Right forelimb (tissue), 1 donor: ENCODE measurements at regions not wholly inside any gene's neighbourhood (a gene's known extent, or its start where the extent isn't known, plus 50 kb on each side); places are given as distances from the start of the nearest gene placed in this dataset.
"Not testable (repeated sequence)": the region's sequence is repeated elsewhere in the genome, so short reads cannot be mapped to it uniquely, and the experiment has no call there.

Experiments used
- DNase-seq: peaks from one replicate; pipeline ENCODE4 v3.0.0-alpha.2; 2018

DNA sequence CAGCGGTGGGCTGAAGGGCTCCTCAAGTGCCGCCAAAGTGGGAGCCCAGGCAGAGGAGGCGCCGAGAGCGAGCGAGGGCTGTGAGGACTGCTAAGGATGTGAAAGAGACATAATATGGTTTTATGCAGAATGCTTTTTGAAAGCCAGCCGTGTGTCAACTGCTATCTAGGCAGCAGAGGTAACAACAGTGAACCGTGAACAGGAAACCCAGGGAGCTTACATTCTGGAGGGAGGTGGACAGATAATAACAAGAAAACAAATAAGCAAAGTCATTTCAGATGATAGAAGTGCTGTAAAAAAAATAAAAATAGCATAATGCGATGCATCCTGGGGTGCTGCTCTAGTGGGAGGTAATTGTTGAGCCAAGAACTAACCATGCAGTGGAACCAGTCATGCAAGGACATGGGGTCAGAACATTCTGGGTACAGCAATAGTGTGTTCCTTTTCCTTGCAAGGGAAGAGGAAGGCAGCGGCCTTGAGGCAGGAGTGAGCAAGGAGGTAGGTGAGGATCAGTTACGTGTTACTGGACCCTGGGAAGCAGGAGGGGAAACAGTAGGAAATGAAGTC is 134.4 kb upstream of the TMEM170B start:
- DNase-seq = no peak

DNA sequence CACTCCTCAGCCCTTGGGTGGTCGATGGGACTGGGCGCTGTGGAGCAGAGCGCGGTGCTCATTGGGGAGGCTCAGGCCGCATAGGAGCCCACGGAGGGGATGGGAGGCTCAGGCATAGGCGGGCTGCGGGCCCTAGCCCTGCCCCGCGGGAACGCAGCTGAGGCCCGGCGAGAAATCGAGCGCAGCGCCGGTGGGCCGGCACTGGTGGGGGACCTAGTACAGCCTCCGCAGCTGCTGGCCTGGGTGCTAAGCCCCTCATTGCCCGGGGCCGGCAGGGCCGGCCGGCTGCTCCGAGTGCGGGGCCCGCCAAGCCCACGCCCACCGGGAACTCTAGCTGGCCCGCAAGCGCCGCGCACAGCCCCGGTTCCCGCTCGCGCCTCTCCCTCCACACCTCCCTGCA is 135.0 kb upstream of the TMEM170B start:
- DNase-seq = not testable (repeated sequence)

DNA sequence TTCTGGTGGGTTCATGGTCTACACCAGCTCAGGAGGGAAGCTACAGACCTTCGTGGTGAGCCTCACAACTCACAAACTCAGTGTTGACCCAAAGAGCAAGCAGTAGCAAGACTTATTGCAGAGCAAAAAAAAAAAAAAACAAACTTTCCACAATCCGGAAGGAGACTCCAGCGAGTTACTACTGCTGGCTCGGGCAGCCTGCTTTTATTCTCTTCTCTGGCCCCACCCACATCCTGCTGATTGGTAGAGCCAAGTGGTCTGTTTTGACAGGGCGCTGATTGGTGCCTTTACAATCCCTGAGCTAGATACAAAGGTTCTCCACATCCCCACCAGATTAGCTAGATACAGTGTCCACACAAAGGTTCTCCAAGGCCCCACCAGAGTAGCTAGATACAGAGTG is 135.6 kb upstream of the TMEM170B start:
- DNase-seq = not testable (repeated sequence)

DNA sequence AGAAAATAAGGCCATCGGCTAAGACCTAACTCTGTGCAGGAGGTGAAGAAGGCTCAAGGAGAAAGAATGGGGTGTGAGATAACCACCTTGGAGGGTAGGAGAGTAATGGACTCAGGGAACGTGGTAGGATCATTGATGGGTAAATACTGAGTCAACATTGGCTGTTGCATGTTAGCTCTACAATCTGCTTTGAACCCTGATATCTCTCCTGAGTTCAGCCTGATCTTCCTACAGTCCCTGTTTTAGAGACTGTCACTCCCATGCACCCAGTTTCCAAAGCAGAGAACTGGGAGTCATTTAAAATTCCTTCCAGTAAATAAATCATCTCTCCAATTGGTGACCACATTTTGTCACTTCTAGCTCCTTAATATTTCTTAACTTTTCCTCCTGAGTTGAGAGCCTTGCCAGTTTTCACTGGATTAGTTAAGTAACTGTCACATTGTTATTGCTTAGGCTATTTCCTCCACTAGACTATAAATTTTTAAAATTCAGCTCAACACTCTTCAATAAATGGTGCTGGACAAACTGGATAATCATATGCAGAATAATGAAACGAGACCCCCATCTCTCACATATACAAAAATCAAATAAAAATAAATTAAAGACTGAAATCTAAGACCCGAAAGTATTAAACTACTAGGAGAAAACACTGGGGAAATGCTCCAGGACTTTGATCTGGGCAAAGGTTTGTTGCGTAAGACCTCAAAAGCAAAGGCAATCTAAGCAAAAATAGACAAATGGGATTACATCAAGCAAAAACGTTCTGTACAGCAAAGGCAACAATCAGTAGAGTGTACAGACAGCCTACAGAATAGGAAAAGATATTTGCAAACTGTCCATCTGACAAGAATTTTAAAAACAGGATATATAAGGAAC is 138.9 kb upstream of the TMEM170B start:
- no peak for DNase-seq

DNA sequence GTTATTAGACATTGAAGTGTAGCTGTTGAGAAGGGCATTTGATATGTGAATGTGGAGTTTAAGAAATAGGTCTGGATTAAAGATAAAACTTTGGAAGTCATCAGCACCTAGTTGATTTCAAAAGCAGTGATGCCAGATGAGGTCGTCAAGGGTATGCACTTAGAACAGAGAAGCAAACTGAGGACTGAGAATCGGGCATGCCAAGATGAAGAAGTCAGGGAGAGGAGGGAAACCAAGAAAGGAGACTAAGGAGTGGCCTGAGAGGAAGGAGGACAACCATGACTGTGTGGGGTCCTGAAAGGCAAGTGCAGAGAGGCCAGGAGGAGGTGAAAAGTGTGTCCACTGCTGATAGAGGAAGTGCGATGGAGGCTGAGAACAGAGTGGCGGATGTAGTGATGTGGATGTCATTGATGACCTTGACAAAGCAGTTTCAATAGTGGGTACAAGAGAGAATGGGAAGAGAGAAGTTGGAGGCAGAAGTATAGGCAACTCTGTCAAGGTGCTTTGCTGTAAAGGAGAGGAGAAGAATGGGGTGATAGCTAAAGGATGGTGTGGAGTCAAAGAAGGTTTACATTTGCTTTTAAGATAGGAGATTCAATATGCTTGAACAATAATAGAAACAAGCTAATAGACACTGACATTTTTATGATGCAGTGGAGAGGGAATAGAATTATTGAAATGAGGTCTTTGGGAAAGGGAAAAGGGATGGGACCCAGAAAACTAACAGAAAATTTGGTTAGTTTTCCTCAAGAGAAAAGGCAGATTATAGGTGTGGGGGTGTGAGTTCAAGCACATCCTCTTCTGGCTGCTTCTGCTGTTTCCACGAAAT is 139.7 kb upstream of the TMEM170B start:
- DNase-seq = no peak

DNA sequence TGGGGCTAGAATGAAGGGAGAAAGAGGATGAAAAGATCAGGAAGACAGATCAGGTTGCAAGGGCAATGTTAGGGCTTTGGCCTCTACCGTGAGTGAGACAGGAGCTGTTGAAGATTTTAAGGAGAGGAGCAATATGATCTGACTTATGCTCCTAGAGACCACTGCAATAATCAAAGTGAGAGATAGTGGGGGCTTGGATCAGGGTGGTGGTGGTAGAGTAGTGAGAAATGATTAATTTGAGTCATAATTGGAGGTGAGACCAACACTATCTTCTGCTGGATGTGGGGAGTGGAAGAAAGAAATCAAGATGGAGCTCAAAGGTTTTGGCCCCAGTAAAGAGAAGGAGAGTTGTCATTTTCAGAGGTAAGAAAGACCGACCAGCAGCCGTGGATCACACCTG is 140.7 kb upstream of the TMEM170B start:
- no peak for DNase-seq

DNA sequence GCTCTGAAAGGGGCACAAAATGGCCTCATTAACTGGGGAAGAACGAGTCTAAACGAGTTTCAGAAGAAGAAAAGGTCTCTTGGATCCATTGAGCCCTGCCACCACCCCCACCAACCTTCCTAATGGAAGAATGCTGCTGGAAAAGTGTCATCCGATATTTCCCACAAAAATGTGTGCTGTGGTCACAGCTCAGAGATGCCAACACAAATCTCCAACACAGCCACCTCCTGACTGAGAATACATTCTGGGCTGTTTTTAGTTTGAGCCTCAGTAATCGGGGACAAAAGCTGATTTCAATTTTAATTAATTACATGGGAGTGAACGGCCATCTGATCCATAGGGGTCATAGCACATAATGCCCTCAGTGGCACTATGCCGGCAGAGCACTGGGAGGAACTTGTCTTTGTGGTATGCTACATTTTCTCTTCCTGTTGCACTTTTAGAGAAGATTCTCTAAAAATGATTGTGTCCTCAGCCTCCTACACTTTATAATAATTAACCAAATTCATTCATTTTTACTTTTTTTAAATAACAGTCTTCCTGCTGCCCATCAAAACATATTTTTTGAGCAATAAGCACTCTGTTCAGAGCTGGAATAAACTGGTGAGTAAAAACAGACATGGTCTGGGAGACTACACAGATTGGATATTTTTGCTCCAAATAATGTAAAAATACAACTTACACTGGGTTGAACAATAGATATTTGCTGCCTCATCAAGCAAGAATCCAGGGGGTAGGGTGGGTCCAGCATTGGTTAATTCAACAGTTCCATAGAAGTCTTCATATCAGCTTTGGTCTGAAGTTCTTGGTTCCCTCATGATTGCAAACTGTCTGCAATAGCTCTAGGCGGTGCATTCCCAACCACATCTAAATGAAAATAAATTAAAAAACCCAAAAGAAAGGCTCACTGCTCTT is 143.6 kb upstream of the TMEM170B start:
- no peak for DNase-seq

DNA sequence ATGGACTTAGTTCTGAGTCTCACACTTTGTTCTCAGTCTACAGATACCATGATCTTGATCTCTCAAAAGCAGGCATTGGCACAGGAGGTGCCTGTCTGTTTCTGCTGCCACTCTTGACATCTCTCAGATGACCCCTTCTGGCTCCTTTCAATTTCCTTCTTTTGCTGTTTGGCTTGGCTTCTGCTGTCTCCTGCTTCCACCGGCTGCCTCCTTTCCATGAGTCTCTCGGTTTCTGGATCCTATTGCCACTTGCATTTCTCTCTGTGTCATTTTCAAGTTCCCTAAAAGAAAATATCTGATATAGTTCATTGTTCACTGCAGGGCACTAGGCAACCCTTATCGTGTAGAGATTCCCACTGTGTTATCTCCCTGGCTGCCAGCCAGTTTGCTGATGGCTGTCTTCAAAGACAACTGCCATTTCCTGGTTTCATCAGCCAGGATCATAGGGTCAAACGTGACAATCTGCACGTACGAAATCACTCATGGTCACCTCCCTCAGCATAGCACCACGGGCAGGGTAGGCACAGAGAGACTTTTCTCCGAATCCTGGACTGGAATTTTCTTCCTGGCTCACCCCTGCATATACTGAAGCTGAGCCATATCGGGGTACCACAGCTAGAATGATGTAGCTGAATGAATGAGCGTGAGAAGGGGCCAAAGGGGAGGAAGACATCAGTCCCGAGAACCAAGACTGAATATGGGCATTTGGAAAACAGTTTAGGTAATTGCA is 144.6 kb upstream of the TMEM170B start:
- DNase-seq = no peak

DNA sequence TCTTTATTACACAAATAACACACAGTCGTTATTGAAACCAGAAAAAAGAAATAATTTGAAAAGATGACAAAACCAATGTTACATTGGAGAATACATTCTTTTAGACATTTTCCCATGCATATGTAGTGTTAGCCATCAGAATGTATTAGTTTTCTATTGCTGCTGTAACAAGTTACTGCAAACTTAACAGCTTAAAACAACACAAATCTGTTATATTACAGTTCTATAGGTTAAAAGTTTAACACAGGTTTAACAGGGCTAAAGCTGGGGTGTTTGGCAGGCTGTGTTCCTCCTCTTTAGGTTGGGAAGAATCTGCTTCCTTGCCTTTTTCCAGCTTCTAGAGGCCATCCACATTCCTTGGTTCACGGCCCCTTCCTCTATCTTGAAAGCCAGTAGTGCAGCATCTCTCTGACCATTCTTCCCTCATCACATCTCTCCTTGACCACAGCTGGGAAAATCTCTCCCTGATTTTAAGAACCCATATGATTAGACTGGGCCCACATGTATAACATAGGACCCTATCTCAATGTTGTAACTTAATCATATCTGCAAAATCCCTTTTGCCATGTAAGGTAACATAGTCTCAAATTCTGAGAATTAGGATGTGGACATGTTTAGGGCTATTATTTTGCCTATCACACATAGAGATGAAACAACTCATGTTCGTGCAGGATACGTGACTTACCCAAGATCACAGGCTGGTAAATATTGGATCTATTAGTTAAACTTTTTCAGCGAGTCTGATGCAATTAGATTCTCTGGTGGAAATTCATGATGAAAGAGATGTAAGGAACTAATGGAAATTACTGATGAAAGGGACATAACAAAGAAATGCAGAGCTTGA is 145.4 kb upstream of the TMEM170B start:
- DNase-seq = no peak

DNA sequence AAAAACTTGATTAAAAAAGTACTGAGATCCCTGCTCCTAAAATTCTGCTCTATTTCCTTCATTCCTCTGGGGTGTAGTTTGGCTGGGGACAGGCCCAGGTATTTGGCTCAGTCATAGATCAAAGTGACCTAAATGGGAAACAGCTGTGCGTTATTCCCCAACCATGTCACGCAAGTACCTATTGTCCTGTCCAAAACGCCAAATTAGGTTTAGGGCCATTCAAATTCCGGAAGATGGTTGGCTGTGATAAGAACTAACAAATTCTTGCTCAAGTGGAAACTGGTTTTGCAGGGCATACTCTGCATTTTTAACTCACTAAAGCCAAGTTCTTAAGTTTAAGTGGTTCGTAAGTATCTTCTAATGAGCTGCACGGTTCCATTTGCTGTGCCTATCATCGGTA is 147.6 kb upstream of the TMEM170B start:
- DNase-seq = no peak

DNA sequence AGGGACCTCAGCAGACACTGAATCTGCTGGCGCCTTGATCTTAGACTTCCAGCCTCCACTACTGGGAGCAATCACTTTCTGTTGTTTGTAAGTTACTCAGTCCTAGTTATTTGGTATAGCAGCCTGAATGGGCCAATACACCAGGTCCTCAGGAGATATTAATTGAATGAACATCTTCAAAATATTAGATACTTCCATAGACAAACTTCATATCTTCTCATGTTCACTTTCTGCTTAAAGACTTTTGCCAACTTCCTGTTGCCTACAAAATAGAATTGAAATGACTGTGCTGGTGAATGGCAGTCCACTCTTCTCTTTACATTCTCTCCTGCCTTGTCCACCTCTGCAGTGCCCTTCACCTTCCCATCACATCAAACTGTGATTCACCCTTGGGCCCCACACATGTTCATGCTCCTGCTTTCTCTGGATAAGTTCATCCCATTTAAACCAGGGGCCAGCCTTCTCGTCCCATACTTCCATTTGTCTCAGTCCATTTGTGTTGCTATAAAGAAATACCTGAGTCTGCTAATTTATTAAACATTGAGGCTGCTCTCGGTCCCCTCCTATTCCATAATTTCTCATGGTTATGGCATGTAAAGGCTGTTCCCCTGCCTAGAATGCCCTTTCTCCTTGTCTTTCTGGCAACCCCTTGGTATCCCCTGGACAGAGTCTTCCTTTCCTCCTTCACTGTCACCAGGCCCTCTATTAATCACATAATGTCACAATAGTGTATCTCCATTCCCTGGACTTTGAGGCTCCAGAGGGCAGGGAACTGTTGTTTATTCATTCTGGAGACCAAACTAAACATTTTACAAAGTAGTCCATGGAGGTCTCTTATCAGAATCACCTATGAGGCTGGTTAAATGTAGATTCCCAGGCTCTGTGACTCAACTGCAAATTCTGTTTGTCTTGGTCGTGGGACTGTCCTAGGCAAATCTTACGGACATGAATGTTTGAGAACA is 148.3 kb upstream of the TMEM170B start:
- no peak for DNase-seq

DNA sequence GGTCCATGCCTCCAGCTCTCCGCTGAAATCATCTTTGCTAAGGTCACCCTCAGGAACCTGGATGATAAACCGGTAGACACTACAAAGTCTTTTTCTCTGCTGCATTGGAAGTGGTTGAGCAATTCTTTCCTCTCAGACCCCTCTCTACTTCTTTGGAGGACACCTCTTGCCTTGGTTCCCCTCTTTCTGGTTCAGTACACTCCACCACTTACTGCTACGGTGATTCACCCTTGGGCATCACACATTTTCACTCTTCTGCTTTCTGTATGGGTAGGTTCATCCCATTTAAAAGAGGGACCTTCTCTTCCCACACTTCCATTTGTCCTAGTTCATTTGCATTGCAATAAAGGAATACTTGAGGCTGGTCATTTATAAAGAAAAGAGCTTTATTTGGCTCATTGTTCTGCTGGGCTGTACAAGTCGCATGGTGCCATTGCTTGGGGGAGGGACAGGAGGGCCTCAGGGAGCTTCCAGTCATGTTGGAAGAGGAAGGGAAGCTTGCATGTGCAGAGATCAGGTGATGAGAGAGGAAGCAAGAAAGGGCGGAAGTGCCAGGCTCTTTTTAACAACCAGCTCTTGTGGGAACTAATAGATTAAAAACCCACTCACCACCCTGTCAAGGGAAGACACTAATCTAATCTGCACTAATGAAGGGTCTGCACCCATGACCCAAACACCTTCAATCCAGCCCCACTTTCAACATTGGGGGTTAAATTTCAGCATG is 149.7 kb upstream of the TMEM170B start:
- DNase-seq = no peak

DNA sequence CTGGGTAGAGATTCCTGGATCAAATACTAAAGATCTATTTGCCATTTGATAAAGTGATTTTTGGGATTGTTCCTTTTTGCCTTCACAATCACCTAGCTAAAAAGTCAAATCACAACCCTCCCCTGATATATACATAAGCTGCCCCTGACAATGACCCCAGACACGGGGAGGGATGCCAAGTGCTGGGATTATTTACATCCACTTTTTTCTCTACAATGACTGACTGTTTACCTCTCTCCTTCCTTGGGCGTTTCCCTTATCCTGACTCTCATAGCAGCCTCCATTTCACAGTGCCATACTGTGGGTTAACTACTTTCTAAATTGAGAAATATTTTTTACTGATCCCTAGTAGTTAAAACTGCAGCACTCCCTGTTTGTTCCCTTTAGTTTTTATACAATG is 150.8 kb upstream of the TMEM170B start:
- DNase-seq = no peak

DNA sequence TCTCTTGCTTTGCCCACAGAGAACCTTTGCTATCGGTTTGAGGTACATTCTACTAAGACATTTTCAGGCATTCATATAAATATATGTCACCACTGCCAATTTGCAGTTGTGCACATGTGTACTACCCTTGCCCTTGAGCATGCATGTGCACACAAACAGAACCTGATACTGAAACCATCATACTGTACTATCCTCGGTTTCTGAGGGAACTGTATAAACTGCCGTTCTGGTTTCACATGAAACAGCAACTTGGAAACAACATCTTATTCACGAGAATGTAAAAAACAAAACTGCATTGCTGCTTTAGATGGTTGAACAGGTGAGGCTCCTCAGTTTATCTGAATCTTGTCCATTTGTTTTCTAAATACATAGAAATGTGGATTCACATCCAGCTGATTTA is 151.2 kb upstream of the TMEM170B start:
- no peak for DNase-seq

DNA sequence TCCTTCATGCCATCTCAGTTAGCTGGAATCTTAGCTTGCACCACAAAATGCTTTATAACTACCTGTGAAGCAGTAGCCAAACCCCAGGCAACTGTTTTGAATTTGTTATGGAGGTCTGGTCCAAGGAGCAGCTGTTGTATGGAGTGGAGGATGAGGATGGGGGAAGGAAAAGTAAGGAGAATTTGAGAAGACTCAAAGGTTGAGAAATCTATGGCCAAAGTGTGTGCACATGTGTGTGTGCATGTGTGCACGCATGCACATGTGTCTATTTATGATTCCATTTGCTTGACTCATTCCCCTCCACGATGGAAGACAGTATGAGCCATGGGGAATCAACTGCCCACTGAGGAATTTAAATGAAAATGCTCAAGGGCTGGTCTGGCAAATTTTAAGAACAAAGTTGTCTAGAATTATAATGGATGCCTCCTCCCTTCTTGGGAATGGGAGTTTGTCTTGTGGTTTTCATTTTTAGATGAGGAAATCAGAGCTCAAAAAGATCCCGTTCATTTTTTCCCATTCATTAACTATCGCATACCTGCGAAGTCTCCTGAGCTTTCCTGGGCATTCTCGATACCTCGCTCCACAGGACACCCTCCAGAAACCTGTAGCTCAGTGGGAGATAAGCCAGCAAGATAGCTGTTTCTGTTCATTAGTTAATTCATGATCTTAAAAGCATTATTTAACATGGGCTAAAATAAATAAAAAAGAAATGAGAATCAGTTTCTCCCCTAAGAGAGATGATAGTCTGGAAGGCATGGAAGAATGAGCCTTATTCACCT is 152.3 kb upstream of the NEDD9 start:
- no peak for DNase-seq

DNA sequence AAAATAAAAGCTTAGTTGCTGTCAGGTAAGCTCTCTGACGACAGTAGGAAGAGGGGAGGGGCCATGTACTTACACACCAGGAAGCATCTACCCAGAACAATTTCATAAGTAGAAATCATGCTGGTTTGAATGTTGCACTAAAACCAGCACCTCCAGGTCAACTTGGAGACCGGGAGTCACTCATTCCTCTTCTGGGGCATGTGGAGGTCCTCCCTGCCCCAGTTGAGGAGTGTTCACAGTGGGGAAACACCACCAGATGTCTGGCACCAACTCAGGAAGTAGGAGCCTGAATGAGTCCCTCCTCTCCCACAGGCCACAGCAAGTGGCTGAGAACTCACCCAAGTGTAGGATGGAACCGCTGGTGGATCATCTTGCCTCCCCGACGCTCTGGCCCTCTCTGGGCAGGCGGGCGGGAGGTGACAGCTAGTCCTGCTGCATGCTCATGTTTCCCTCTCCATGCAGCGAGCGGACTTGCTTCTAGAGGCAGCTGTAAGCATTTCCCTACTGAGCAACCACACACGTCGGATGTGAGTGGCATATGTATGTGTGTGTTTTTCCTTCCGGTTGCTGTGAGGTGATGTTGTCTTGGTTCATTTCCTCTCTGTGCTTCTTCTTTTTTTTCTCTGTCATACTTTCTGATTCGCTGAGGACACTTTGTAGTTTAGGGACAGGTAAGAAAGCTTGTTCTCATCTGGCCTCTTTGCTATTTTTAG is 149.5 kb upstream of the NEDD9 start:
- DNase-seq = no peak

DNA sequence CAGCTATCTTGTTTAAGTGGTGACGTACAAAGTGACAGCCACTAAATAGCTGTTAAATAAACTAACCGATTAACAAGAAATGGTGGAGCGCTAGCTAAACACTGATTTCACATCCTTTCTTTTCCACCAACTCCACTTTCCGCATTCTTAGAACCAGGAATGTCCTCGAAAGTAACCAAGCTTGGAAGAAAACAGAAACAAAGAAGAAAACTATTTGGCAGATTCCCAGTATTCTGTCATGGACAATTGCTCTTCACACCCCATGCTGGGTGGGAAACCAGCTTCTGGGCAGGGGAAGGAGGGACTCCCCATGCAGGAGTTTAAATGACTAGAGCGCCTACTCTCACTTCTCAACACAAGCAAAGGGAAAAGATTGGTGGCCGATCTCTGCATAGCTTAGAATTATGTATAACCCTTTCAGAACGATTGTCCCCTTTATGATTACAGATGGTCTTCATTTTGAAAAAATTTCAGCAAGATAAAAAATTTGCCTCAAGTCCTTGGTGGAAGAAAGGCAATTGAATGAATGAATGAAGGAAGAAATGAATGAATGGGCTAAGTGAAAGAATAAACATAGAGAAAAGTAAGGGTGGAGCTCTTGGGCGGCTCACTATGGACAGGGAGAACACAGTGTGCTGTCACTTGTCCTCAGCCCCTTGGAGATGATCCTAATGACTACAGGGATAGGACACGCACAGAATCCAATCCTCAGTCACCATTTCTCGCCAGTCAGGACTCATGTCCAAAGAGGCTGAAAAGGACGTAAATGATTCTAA is 148.7 kb upstream of the NEDD9 start:
- no peak for DNase-seq
